GM18858 (cell line): ENCODE measurements at regions not wholly inside any gene's neighbourhood (a gene's known extent, or its start where the extent isn't known, plus 50 kb on each side); places are given as distances from the start of the nearest gene placed in this dataset.
A peak's percentile ranks its signal among the peaks of the same experiment; 100 is the strongest.
"Not testable (repeated sequence)": the region's sequence is repeated elsewhere in the genome, so short reads cannot be mapped to it uniquely, and the experiment has no call there.

ENCODE experiments used
- ATAC-seq: cut with Tn5 transposase; IDR thresholded peaks from one replicate; pipeline ENCODE4 v1.9.1; 2021; ENCODE audit not compliant: unreplicated experiment

- ATAC-seq, result no peak
These were observed 153.9 kb upstream of the SCN7A start for GRCh38 chr2:166647935-166648334.

DNA sequence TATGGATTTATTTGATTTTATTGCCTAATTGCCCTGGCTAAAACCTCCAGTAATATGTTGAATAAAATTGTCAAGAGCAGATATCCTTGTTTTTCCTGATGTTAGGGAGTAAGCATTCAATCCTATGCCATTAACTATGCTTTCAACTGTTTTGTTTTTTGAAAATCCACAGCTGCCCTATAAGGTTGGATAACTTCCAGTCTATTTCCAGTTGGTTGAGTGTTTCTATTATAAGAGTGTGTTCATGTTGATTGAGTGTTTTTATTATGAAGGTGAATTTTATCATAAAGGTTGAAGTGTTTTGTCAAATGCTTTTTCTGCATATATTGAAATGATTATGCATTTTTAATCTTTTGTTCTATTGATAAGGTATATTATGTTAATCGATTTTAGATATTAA is 149.9 kb upstream of the SCN7A start:
- ATAC-seq, result no peak

- not testable (repeated sequence) for ATAC-seq
These were observed 147.5 kb upstream of the SCN7A start for GRCh38 chr2:166641516-166641915.

DNA sequence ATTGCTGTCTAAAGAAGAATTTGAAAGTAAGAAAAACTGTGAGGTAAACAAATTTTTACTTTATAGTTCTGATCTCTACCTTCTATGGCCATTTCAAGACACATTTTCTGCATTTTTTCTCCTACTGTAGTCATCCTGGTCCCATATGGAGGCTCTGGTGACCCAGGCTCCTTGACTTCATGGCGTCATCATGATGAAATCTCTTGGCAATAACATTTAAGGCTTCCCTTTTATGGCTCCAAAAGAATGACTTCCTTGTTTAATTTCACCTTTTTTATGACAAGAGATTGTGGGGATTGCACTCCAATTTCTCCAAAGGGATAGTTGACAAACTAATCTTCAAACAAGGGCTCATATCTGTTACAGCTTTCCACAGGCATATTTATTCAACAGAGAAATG is 143.0 kb upstream of the SCN7A start:
- ATAC-seq, result no peak

- no peak for ATAC-seq
These were observed 140.7 kb upstream of the SCN7A start for GRCh38 chr2:166634706-166635105.

- ATAC-seq, result no peak
These were observed 138.6 kb upstream of the SCN7A start for GRCh38 chr2:166632616-166633015.

DNA sequence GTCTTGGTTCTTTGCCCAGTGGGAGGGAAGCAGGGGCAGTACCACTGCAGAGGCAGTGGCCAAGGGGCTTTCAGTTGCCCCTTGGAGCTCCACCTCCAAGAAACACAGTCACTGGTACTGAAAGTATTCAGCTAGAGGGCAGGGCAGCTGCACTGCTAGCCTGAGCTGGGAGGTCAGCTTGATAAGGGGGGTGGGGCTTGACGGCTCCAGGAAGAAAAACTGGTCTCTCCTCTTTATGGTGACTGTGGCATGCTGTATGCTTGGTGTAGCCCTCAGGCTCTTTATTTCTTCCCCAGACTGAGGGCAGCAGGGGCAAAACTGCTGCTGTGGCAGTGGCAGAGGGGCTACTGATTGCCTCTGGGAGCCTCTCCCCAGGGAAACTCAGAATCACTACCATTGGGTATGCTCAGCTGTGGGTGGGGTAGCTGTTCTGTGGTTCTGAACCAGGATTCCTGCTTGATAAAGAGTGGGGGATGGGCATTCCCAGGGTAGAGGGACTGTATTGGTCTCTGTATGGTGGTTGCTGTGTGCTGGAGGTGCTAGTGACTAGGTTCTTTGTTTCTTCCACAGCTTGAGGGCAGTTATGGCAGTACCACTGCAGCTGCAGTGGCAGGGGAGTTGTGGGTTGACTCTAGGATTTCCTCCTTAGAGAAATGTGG is 134.6 kb upstream of the SCN7A start:
- ATAC-seq, result no peak

- peak; percentile 70 for ATAC-seq
These were observed 133.8 kb upstream of the SCN7A start for GRCh38 chr2:166627893-166628292.

DNA sequence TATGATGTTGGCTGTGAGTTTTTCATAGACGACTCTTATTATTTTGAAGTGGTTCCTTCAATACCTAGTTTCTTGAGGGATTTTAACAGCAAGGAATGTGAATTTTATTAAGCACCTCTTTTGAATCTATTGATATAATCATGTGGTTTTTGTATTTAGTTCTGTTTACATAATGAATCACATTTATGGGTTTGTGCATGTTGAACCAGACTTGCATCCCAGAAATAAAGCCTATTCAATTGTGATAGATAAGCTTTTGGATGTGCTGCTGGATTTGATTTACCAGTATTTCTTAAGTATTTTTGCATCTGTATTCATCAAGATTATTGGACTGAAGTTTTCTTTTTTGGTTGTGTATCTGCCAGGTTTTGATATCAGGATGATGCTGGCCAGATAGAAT is 131.6 kb upstream of the SCN7A start:
- ATAC-seq, result no peak

DNA sequence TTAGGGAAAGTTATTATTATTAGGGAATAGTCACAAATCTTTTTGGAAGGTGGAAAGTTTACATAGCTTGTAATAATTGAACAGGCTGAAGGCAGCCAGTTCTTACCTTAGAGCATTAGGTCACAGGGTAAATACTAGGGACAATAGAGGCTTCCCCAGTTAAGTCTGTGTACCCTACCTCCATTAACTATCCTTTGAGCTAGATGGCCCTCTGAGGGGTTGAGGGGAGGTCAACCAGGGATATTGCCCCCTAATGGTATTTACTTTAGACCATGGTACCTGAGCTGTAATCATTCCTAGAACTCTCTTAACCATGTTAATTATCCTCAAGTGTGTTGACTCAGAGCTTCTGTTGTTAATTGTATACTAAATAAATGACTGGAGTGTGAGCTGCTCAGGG is 120.5 kb upstream of the SCN7A start:
- ATAC-seq, result no peak

GRCh38 chr2:166614029-166614428 is 120.0 kb upstream of the SCN7A start:
- no peak for ATAC-seq

DNA sequence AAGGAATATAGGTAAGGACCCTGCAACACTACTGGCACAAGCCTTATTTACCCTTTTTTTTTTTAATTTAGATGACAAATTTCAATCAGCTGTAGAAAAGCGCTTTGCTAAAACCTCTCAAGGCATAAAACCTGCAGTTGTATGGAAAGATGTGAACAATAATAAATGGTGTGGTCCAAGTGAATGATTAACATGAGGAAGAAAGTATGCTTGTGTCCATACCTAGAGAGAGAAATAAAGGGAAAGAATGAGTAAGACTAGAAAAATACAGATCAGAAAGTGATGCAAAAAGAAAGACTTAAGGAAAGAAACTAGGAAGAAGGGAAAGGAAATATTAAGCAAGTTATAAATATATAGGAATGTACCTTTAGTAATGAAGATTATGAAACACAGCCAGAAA is 119.2 kb upstream of the SCN7A start:
- no peak for ATAC-seq

- ATAC-seq, result no peak
These were observed 118.2 kb upstream of the SCN7A start for GRCh38 chr2:166612214-166612613.

- no peak for ATAC-seq
These were observed 116.9 kb upstream of the SCN7A start for GRCh38 chr2:166610913-166611305.

- no peak for ATAC-seq
These were observed 116.3 kb upstream of the SCN7A start for GRCh38 chr2:166610180-166610912.

DNA sequence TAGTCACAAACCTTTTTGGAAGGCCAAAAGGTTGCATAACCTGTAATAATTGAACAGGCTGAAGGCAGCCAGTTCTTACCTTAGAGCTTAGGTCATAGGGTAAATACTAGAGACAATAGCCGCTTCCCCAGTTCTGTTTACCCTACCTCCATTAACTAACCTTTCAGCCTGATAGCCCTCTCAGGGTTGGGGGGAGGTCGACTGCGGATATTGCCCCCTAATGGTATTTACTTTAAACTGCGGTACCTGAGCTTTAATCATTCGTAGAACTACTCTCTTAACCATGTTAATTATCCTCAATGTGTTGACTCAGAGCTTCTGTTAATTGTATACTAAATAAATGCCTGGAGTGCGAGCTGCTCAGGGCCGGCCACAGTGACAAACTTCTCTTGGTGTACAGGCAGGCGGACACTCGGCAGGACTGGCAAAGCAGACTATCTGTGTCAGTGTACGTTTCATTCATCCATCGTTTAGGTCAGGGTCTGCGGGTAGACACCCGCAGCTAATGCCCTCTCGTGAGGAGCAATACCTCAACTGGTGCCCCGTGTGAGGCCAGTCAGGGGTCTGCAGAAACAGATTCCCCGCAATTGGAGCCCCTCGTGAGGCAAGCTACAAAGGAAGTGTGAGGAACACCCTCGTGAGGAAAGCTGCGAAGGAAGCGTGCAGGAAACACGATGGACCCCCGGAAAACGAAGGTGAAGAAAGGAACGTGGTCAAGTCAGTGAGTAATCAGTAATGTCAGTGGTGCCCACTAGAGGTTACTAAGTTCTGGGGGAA is 115.3 kb upstream of the SCN7A start:
- ATAC-seq, result no peak

DNA sequence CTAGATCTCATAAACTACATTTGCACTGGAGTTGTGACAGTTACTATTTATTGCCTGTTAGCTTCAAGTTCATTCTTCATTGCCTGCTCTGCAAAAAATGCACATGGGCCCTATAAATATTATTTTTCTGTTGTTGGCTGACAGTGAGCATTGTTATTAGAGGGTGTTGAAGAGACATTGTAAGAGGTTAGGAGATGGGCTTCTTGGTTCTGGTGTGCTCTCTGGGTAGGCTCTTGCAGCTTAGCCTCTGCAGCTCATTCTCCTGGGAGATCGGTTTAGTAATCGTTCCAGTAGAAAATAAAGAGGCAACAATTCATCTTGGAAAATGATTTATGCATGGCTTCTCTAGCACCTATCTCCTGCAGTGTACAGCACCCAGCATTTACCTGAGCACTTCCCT is 113.8 kb upstream of the SCN7A start:
- ATAC-seq, result no peak

GRCh38 chr2:166593403-166593802 is 99.4 kb upstream of the SCN7A start:
- ATAC-seq, result no peak

GRCh38 chr2:166592750-166593149 is 98.7 kb upstream of the SCN7A start:
- ATAC-seq, result no peak

- no peak for ATAC-seq
These were observed 97.2 kb upstream of the SCN7A start for GRCh38 chr2:166591226-166591625.

DNA sequence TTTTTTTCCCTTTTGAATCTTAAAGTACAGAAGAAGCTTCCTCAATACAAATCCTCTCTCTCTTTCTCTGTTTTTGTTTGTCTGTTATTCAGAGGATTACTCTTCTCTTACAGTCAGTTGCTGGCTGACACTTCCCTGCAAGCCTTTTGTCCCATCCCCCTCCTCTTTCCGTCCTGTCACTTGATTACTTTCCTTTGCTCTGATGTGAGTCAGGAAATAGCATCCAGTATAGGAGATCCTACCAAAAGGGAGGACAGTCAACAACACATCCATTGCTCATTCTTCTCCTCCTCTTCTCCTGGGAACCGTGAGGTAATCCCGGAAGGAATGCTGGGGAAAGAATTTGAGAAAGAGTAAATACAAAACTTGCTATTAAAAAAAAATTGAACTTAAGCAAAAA is 79.3 kb upstream of the SCN7A start:
- no peak for ATAC-seq

DNA sequence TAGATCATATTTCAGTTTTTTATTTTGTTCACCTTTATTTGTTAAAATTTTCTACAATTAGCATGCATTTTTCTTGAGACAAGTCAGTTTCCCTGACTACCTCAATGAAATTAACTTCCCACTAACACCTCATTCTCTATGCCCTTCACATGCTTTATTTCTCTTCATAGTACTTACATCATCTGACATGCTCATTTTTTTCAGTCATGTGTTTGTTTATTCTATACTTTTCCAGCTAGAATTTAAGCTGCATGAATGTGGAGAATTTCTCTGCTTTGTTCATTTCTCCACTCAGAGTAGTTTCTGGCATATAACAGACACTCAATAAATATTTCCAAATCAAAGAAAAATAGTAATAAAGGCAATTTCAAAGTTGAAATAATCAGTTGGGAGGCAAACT is 78.9 kb upstream of the SCN7A start:
- no peak for ATAC-seq
